NCI-H1694 (cell line): ENCODE measurements at regions not wholly inside any gene's neighbourhood (a gene's known extent, or its start where the extent isn't known, plus 50 kb on each side); places are given as distances from the start of the nearest gene placed in this dataset.
"Not testable (repeated sequence)": the region's sequence is repeated elsewhere in the genome, so short reads cannot be mapped to it uniquely, and the experiment has no call there.

ENCODE experiments used
- DNase-seq: peaks from one replicate; lab custom pipeline; 2025; lab: John Stamatoyannopoulos, UW

DNA sequence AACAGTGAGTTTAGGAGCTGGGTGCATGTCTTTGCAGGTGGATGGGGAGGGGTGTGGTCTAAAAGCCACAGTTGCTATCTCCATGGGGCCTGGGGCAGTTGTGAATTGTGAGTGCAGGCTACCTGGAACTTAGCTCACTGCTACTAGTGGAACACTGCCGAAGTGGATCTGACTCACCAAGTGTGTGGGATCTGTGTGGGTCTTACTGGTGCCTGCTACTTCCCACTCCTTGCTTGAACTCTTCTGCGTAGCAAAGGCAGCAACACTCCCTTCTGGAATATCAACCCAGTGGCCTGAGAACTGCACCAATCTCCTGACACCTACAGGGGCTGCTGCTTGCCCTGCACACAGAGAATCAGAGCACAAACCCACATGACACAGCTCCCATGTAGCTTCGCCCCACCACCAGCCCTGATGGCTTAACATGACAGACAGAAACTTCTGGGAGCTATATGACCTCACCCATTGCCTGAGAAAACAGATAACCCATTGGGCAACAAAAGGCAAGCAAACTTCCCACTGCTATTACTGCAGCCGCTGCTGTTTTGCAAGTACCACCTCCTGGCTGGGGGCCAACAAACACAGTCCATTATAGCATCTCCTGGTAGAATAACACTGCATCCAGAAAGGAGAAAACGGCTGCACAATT is 455.1 kb upstream of the DDX18 start:
- DNase-seq: no peak

- DNase-seq: no peak
Observed at GRCh38 chr2:117360586-117360985, 453.9 kb upstream of the DDX18 start.

GRCh38 chr2:117378653-117379052 is 435.8 kb upstream of the DDX18 start:
- no peak for DNase-seq

DNA sequence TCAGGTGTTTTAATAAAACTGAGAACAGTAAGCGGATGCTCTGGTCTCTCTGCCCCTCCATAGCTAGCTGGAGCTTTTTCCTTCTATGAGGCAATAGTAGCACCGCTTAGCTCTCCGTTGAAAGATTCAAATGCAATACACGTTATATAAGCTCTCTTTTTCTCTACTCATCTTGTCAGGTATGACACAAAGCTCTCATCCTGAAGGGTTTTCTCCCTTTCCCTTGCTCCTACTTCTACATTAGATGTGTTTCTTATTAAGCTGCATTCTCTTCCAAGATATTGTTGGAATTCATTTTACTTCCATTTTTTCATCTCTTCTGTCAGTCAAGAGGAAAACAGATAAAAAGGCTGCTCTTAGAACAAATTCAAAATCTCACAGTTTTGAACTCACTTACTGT is 434.6 kb upstream of the DDX18 start:
- DNase-seq: no peak

GRCh38 chr2:117383997-117384396 is 430.5 kb upstream of the DDX18 start:
- DNase-seq: not testable (repeated sequence)

DNA sequence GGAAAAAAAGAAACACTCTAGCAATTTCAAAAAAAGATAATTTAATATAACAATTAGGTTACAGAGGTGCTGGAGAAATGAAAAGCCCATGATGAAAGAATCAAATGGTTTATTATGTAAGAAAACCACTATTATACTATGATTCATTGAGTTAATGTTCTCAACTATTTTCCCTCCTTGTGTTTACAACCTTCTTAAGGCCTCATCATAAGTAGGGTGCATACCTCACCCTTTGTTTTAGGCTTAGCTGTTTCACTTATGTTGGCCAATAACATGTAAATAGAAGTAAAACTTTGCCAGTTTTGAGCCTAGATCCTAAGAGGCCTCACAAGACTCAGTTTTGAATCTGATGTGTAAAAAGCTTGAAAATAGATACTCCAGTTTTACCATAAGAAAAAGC is 418.3 kb upstream of the DDX18 start:
- DNase-seq: no peak

- no peak for DNase-seq
Observed at GRCh38 chr2:117401582-117401981, 412.9 kb upstream of the DDX18 start.

DNA sequence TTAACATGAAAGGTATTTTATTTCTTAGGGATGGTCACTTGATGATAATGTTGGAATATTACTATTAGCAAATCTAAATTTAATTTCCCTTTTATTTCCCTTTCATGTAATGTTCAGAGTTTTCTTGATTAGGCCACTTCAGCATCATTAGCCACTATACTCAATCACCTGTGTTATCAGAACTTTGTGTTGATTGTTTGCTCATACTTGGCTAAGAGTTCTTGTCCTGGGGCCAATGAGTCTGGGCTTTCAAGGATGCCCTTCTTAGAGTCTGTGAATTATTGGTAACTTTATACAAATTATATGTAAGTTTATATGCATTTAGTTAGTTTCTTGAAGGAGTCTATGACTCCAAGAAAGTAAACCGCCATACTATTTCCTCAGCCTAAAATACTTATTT is 408.0 kb upstream of the DDX18 start:
- no peak for DNase-seq

GRCh38 chr2:117407746-117408145 is 406.7 kb upstream of the DDX18 start:
- no peak for DNase-seq

DNA sequence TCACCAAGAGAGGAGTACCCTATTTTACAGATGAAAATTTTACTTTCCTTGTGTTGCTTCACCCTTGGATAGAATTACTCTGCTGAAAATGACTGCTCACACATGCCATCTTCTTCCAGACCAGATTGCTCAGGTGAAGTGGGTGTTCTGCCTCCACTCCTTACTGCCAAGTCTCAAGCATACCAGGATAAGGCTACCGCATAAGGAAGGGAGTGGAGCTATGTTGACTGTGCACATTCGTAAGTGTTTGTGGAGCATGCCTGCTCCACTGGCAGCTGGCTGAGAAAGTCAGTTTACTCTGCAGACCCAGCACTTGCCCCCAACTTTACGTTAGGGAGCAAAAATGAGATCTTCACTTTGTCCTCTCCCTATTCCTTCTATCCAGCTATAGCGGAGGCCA is 405.0 kb upstream of the DDX18 start:
- DNase-seq: no peak

GRCh38 chr2:117411983-117412382 is 402.5 kb upstream of the DDX18 start:
- DNase-seq: no peak

- no peak for DNase-seq
Observed at GRCh38 chr2:117432746-117433145, 381.7 kb upstream of the DDX18 start.

- DNase-seq: no peak
Observed at GRCh38 chr2:117436697-117437096, 377.8 kb upstream of the DDX18 start.

- peak; percentile 70 for DNase-seq
Observed at GRCh38 chr2:117470311-117471095, 344.0 kb upstream of the DDX18 start.

DNA sequence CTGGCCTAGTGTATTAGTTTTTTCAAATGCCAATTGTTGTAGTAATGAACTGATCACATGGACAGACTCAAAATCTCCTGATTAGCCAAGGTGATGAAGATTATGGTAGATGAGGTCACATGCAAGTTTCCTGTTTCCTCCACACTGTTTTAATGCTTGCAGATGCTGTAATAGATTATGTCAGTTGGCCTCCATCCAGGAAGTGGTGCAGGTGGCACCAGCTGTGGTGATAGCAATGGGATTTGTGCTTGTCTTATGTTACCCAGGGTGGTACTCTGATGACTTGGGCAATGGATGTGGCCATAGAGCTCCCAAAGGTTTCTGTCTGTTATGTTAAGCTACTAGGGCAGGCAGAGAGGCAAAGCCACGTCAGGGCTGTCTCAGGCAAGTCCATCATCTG is 332.9 kb upstream of the DDX18 start:
- DNase-seq: no peak

DNA sequence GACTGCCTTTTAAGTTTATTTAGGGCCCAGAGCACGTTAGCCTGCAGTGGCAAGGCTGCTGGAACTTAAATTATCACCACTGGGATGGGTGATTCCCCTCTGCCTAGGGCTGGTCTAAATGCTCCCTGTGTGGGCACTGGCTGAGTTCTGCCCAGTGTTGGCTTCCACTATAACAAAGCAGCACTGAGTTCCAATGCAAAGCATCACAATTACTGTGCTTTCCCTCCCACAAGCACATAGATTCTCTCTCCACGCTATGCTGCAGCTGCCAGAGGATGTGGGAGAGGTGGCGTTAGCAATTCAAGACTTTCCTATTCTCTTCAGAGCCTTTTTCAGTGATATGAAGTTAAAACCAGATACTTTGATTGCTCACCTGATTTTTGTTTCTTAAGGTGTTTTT is 328.9 kb upstream of the DDX18 start:
- DNase-seq: no peak

DNA sequence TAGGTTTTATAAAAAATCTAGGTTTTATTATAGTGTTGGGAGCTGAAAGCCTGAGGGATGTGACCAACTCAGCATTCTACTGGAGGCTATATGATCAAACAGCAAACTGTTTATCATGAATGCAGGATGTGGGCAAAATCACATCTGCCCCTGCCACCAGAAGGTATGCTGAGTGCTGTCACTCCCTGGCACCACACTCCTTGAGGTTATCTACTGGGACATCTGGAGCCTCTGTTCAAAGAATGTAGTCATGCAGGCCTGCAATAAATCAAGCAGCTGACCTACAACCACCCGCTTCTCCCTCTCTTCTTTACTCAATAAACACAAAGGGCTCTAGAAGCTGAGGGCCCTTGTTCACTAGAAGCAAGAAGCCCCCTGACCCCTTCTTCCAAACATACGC is 328.4 kb upstream of the DDX18 start:
- DNase-seq: no peak

DNA sequence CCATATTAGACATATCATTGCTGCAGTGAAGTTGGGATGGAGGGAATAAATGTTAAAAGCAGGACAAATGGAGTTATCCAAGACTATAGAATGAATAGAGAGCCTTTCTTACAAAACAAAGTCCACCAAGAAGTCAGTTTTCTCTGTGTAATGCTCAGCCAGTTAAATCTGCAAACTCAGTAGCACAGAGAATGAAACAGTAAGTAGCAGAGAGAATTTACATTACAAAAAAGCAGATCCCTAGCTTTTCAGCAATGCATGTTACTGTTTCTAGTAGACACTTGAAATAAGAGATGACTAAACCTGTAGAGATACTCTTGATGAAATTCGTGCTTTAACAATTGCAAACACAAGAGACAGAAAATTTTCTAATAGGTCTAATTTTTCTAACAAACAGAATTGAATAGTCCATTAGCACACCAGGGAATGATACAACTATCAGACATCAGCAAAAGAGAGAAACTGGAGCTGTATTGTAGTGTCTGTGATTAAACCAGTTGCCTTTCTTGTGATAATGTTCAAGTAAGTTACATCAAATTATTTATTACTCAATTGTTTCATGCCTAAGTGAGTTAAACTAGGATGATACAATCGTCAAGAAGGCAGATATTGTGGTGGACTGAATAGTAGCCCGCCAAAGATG is 322.2 kb upstream of the DDX18 start:
- DNase-seq: no peak

GRCh38 chr2:117500721-117501120 is 313.8 kb upstream of the DDX18 start:
- DNase-seq: no peak

GRCh38 chr2:117502121-117502520 is 312.4 kb upstream of the DDX18 start:
- no peak for DNase-seq

DNA sequence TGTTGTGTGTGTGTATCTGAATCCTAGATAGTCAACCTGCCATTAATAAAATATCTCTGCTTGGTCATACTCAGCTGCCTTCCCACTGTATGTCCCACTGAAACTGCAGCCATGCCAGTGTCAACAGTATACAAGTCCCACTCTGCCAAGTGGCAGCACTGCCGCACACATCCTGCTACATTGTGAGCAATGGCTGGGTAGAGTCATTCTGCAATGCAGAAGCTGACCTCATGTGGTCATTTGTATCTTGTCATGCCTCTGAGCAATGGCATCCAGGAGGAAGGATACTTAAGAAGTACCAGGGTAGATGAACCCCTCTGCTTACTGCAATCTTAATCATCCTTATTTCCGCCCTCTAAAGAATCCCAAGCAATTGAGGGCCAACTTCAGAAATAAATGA is 302.2 kb upstream of the DDX18 start:
- DNase-seq: no peak

GRCh38 chr2:117514371-117514770 is 300.1 kb upstream of the DDX18 start:
- no peak for DNase-seq

GRCh38 chr2:117519238-117519637 is 295.3 kb upstream of the DDX18 start:
- no peak for DNase-seq
